ENCODE measurements at regions not wholly inside any gene's neighbourhood (a gene's known extent, or its start where the extent isn't known, plus 50 kb on each side); places are given as distances from the start of the nearest gene placed in this dataset.

DNA sequence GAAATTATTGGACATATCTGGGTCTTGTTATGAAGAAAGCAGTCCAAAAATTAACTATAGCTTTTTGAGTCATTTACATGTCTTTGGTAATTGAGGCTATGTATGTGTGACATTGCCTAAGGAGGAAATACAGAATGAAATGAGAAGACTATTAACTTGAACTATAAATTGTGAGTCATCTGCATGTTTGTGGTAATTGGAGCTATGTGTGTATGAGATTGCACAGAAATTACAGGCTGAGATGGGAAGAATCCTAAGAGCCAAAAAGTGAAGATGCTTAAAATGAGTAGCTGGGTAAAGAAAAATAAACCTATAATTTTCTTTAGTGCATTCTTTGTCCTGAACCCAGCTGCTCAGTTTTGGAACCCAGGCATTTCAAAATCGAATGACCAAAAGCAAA is 747.6 kb upstream of the EDIL3 start:
- intact Hi-C loops (cut with DNase I; ENCODE audit: low total_unique reads): no loop called here
- WGBS, 2 donors: 59 to 76% methylated on average over 1 of the region's 1 CpG

DNA sequence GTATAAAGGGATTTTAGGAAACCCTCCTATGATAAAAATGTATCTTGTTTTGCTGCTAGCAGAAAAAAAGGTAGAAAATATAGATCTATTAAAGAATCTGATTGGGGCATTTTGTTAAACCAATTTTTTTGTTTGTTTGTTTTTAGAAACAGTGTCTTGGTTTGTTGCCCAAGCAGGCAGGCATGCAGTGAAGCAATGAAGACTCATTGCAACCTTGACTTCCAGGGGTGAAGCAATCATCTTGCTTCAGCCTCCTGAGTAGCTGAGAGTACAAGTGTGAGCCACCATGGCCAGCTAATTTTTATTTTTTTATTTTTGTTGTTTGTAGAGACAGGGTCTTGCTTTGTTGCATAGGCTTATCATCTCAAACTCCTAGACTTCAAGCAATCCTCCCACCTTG is 755.8 kb upstream of the EDIL3 start:
- TF ChIP-seq POLR2A (IDR thresholded peaks at IDR 0.05): no peak
- TF ChIP-seq, protein P1, sequence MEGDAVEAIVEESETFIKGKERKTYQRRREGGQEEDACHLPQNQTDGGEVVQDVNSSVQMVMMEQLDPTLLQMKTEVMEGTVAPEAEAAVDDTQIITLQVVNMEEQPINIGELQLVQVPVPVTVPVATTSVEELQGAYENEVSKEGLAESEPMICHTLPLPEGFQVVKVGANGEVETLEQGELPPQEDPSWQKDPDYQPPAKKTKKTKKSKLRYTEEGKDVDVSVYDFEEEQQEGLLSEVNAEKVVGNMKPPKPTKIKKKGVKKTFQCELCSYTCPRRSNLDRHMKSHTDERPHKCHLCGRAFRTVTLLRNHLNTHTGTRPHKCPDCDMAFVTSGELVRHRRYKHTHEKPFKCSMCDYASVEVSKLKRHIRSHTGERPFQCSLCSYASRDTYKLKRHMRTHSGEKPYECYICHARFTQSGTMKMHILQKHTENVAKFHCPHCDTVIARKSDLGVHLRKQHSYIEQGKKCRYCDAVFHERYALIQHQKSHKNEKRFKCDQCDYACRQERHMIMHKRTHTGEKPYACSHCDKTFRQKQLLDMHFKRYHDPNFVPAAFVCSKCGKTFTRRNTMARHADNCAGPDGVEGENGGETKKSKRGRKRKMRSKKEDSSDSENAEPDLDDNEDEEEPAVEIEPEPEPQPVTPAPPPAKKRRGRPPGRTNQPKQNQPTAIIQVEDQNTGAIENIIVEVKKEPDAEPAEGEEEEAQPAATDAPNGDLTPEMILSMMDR (IDR thresholded peaks at IDR 0.05): no peak
- intact Hi-C loops (cut with DNase I; ENCODE audit: low total_unique reads): no loop called here
- no peak for DNase-seq (ENCODE audit: low spot score in 2 of 2)
- no peak overlapping the region for H3K4me3 ChIP-seq (ENCODE audit: low read depth, poor library complexity, severe bottlenecking)

More for the DNA sequence above, 747.6 kb upstream of the EDIL3 start:
- TF ChIP-seq, protein P1 (IDR thresholded peaks at IDR 0.05): no peak
- no peak for TF ChIP-seq POLR2A (IDR thresholded peaks at IDR 0.05)
- no peak overlapping the region for H3K4me3 ChIP-seq (ENCODE audit: low read depth, poor library complexity, severe bottlenecking)
- no peak for DNase-seq (ENCODE audit: low spot score in 2 of 2)

DNA sequence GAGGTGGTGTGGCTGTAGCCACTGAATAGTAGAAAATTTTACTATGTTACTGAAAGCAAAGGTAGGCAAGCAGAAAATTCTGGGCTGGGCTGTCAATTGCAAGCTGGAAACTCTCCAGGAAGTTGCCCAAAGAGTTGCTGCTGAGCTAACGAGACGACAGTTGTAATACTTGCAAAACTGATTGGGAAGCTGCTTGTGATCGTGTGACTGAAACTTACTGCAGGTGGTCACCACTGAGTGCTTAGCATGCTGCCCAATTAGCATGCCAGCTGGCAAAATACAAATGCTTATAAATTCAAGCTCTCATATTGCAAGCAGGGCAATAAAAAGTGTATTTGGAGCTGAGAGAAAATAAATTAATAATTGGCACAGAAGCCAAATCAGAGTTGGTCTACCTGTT is 758.5 kb upstream of the EDIL3 start:
- TF ChIP-seq POLR2A (IDR thresholded peaks at IDR 0.05): no peak
- TF ChIP-seq, protein P1 (IDR thresholded peaks at IDR 0.05): no peak
- no peak for DNase-seq (ENCODE audit: low spot score in 2 of 2)
- H3K4me3 ChIP-seq (ENCODE audit: low read depth, poor library complexity, severe bottlenecking): no peak overlapping the region
- 56 to 66% methylated on average over 3 of the region's 3 CpGs for WGBS, 2 donors
- intact Hi-C loops (cut with DNase I; ENCODE audit: low total_unique reads): no loop called here

DNA sequence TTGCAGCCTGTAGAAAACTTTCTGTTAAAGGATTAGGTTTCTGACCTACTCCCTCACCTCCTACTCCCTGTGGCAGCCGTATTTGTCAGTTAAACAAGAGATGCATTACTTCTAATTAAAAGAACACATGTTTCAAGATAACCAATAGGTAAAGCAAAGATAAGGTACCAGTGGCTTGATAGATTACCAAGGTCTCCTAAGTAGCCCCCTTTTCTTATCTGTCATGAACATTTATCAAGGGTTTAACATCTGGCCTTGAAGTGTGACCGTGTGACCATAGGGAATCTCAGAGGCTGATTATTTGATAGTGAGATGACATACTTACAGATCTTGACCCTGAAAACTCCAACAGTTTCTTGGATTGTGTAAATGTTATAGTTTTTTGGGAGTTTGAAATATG is 764.0 kb upstream of the EDIL3 start:
- intact Hi-C loops (cut with DNase I; ENCODE audit: low total_unique reads): no loop called here
- 72 to 80% methylated on average over 2 of the region's 2 CpGs for WGBS, 2 donors
- DNase-seq (ENCODE audit: low spot score in 2 of 2): no peak
- no peak overlapping the region for H3K4me3 ChIP-seq (ENCODE audit: low read depth, poor library complexity, severe bottlenecking)
- TF ChIP-seq, protein P1 (IDR thresholded peaks at IDR 0.05): no peak
- no peak for TF ChIP-seq POLR2A (IDR thresholded peaks at IDR 0.05)

DNA sequence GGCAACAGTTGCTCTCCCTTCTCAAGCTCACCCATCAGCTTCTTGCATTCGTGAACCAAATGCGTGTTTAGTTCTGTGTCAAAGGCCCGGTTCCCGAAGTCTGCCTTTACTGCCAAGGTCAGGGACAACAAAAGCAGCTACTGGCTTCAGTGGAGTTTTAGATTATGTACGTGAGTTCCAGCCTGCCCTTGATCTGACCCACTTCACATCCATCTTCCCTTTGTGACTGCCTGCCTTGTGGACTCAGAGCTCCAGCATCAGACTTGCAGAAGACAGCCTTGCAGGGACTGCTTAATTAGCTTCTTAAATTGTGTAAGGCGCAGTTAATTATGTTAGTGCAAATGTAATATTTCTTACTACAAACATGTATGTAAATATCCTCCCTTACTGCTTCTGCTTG is 774.7 kb upstream of the EDIL3 start:
- intact Hi-C loops (cut with DNase I; ENCODE audit: low total_unique reads): no loop called here
- no peak overlapping the region for H3K4me3 ChIP-seq (ENCODE audit: low read depth, poor library complexity, severe bottlenecking)
- DNase-seq (ENCODE audit: low spot score in 2 of 2): no peak
- TF ChIP-seq, protein P1 (IDR thresholded peaks at IDR 0.05): no peak
- no peak for TF ChIP-seq POLR2A (IDR thresholded peaks at IDR 0.05)
- 73 to 80% methylated on average over 6 of the region's 6 CpGs for whole genome bisulfite sequencing, 2 donors

DNA sequence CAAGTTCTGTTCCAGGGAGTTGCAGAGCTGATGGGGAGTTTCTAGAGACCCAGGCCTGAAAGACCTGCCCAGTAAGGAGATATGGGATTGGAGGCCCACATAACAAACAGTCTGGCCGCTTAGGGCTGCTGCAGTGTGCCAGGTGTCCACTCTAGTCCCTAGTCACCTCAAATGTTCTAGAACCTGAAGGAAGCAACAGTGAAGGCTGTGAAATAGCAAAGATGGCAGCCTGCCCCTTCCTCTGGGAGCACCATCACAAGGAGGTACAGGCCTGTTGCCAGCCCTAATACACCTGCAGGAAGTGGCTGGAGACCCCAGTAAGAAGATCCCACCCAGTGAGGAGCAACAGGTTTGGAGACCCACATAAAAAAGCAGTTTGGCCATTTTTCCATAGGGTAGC is 783.8 kb upstream of the EDIL3 start:
- 71 to 73% methylated on average over 1 of the region's 1 CpG for WGBS, 2 donors
- intact Hi-C loops (cut with DNase I; ENCODE audit: low total_unique reads): no loop called here
- no peak overlapping the region for H3K4me3 ChIP-seq (ENCODE audit: low read depth, poor library complexity, severe bottlenecking)
- no peak for DNase-seq (ENCODE audit: low spot score in 2 of 2)
- TF ChIP-seq POLR2A (IDR thresholded peaks at IDR 0.05): no peak
- TF ChIP-seq, protein P1 (IDR thresholded peaks at IDR 0.05): no peak
